HG03025 (cell line): ENCODE measurements at regions not wholly inside any gene's neighbourhood (a gene's known extent, or its start where the extent isn't known, plus 50 kb on each side); places are given as distances from the start of the nearest gene placed in this dataset.

Source experiments
- ATAC-seq: cut with Tn5 transposase; IDR thresholded peaks from one replicate; pipeline ENCODE4 v1.9.1; 2021; ENCODE audit warnings: mild to moderate bottlenecking, moderate library complexity; ENCODE audit not compliant: unreplicated experiment, low FRiP score

GRCh38 chr4:111221371-111221770 lies 598.5 kb upstream of the PITX2 start:
- ATAC-seq: no peak

- no peak for ATAC-seq
Measured at GRCh38 chr4:111228396-111228795, 605.5 kb upstream of the PITX2 start.

GRCh38 chr4:111228874-111229273 lies 606.0 kb upstream of the PITX2 start:
- no peak for ATAC-seq

GRCh38 chr4:111230265-111230664 lies 607.4 kb upstream of the PITX2 start:
- ATAC-seq: no peak

GRCh38 chr4:111231281-111231680 lies 608.4 kb upstream of the PITX2 start:
- ATAC-seq: no peak

DNA sequence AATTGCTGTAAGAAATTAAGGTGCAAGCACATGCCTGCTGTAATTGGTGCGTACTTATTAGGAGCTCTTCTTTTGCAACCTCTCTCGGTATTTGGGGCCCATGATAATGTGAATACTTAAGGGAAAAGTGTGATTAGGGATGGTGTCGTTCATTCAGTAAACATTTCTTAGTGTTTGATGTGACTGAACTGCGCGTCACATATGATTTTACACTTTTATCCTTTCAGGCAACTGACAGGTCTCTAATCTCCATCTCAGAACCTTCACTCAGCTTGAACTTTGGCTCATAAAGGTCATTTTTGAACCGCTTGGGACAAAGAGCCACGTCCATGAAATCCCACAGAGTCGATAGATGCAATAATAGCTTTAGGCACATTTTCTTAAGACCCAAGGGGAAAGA lies 612.1 kb upstream of the PITX2 start:
- no peak for ATAC-seq

- no peak for ATAC-seq
Measured at GRCh38 chr4:111263836-111264235, 641.0 kb upstream of the PITX2 start.

DNA sequence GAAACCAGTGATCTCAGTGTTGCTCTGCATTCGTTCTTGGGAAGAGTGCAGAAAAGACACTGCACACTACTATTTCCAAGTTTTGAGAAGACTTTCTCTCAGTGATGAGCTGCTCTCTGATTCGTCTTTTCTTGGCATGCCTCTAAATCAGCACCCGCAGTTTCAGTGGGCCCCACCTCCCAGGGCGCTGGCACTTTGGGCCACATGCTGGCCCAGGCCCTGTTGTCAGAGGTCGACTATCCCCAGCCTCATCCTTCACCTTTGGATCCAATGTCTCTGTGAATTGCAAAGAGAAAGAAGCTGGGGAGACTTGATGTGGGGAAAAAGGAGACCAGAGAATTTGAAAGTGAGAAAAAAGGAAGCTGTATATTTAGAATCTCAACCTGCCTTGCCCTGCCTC lies 644.1 kb upstream of the PITX2 start:
- no peak for ATAC-seq

GRCh38 chr4:111267786-111268185 lies 644.9 kb upstream of the PITX2 start:
- no peak for ATAC-seq

DNA sequence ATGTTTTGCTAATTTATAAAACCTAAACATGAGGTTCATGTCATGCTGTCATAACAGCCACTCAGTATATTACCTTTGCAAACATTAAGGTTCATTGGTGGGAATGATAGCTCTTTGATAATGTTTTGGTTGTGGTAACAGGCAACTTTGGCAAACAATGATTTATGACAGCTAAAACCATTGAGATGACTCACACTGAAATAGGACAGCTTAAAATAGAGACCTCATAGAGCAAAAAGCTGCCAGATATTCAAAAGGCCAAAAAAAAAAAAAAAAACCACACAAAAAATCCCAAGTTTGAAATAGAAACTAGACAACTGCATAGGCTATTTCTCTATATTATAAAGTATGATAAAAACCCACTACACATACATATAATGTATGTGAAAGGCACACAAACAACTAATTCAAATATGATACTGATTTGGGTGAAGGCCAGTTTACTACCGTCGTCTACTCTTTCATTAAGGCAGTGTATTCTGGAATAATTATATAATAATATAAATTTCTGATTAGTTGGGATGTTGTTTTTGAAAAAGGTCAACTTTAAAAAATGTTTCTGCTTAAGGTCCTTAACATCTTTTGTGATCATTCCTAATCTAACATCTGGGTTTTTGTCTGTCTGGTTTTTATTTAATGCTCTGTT lies 646.0 kb upstream of the PITX2 start:
- peak; percentile 48 for ATAC-seq

GRCh38 chr4:111269439-111269838 lies 646.6 kb upstream of the PITX2 start:
- no peak for ATAC-seq

GRCh38 chr4:111274060-111274459 lies 651.2 kb upstream of the PITX2 start:
- no peak for ATAC-seq

DNA sequence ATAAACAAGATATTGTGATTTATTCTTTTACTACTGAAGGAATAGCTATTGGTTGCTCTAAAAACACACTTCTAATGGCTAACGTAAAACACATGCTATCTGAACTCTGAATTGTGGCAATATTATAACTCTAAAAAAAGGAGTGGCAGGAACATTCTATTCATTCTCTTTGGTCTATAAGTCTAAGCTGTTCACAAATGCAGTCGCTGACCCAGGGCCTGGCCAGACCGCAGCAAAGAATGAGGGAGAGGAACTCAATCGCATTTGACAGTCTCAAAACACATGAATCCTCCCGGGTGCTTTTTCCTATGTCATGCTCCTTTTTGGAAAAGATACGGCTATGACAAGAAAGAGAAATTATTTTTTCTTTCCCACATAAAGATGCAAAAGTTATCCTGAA lies 651.6 kb upstream of the PITX2 start:
- no peak for ATAC-seq

- no peak for ATAC-seq
Measured at GRCh38 chr4:111281219-111281618, 658.3 kb upstream of the PITX2 start.

GRCh38 chr4:111282035-111282434 lies 659.2 kb upstream of the PITX2 start:
- no peak for ATAC-seq

- ATAC-seq: peak; percentile 51
Measured at GRCh38 chr4:111283066-111283677, 660.3 kb upstream of the PITX2 start.

GRCh38 chr4:111296466-111296865 lies 673.6 kb upstream of the PITX2 start:
- no peak for ATAC-seq

- ATAC-seq: no peak
Measured at GRCh38 chr4:111303806-111304205, 680.9 kb upstream of the PITX2 start.

GRCh38 chr4:111323496-111323895 lies 700.6 kb upstream of the PITX2 start:
- ATAC-seq: no peak

GRCh38 chr4:111323916-111324315 lies 701.0 kb upstream of the PITX2 start:
- ATAC-seq: no peak

GRCh38 chr4:111326450-111326849 lies 703.6 kb upstream of the PITX2 start:
- ATAC-seq: no peak

GRCh38 chr4:111330786-111331185 lies 707.9 kb upstream of the PITX2 start:
- no peak for ATAC-seq

- no peak for ATAC-seq
Measured at GRCh38 chr4:111334361-111334760, 711.5 kb upstream of the PITX2 start.
